GM19023 (cell line): ENCODE measurements at regions not wholly inside any gene's neighbourhood (a gene's known extent, or its start where the extent isn't known, plus 50 kb on each side); places are given as distances from the start of the nearest gene placed in this dataset.
"Not testable (repeated sequence)": the region's sequence is repeated elsewhere in the genome, so short reads cannot be mapped to it uniquely, and the experiment has no call there.

ENCODE experiments used
- ATAC-seq: cut with Tn5 transposase; IDR thresholded peaks from one replicate; pipeline ENCODE4 v1.9.1; 2021; ENCODE audit warnings: mild to moderate bottlenecking, moderate library complexity; ENCODE audit not compliant: unreplicated experiment

GRCh38 chr2:187610450-187610849 lies 56.2 kb upstream of the TFPI start:
- not testable (repeated sequence) for ATAC-seq

- ATAC-seq = no peak
Observed at GRCh38 chr2:187612857-187613256, 58.6 kb upstream of the TFPI start.

- ATAC-seq = no peak
Observed at GRCh38 chr2:187614756-187615155, 60.5 kb upstream of the TFPI start.

GRCh38 chr2:187615364-187615763 lies 61.1 kb upstream of the TFPI start:
- ATAC-seq = no peak

- no peak for ATAC-seq
Observed at GRCh38 chr2:187615902-187616301, 61.7 kb upstream of the TFPI start.

- no peak for ATAC-seq
Observed at GRCh38 chr2:187617120-187617519, 62.9 kb upstream of the TFPI start.

- ATAC-seq = no peak
Observed at GRCh38 chr2:187617905-187618304, 63.7 kb upstream of the TFPI start.

GRCh38 chr2:187618813-187619212 lies 64.6 kb upstream of the TFPI start:
- no peak for ATAC-seq

GRCh38 chr2:187627153-187627552 lies 72.9 kb upstream of the TFPI start:
- no peak for ATAC-seq

GRCh38 chr2:187636731-187637391 lies 82.6 kb upstream of the TFPI start:
- ATAC-seq = not testable (repeated sequence)

- not testable (repeated sequence) for ATAC-seq
Observed at GRCh38 chr2:187637392-187637740, 83.1 kb upstream of the TFPI start.

- ATAC-seq = not testable (repeated sequence)
Observed at GRCh38 chr2:187637771-187638170, 83.5 kb upstream of the TFPI start.

- ATAC-seq = no peak
Observed at GRCh38 chr2:187638840-187639239, 84.6 kb upstream of the TFPI start.

GRCh38 chr2:187640926-187641510 lies 86.8 kb upstream of the TFPI start:
- no peak for ATAC-seq

GRCh38 chr2:187642498-187642897 lies 88.3 kb upstream of the TFPI start:
- ATAC-seq = no peak

GRCh38 chr2:187644486-187644885 lies 90.3 kb upstream of the TFPI start:
- ATAC-seq = no peak

- ATAC-seq = no peak
Observed at GRCh38 chr2:187644981-187645380, 90.7 kb upstream of the TFPI start.

- no peak for ATAC-seq
Observed at GRCh38 chr2:187646556-187646955, 92.3 kb upstream of the TFPI start.

- no peak for ATAC-seq
Observed at GRCh38 chr2:187654535-187654934, 100.3 kb upstream of the TFPI start.

- no peak for ATAC-seq
Observed at GRCh38 chr2:187655001-187655400, 100.8 kb upstream of the TFPI start.

GRCh38 chr2:187656123-187656522 lies 101.9 kb upstream of the TFPI start:
- no peak for ATAC-seq

- no peak for ATAC-seq
Observed at GRCh38 chr2:187658952-187659525, 104.8 kb upstream of the TFPI start.

- ATAC-seq = not testable (repeated sequence)
Observed at GRCh38 chr2:187676050-187676449, 121.8 kb upstream of the TFPI start.
